A549 (cell line): ENCODE measurements at regions not wholly inside any gene's neighbourhood (a gene's known extent, or its start where the extent isn't known, plus 50 kb on each side); places are given as distances from the start of the nearest gene placed in this dataset.
A peak's percentile ranks its signal among the peaks of the same experiment; 100 is the strongest.

ENCODE experiments used
- ATAC-seq, 2 experiments: fragments of 200-7000 bp in 1 of 2; fragments of >200 bp in 1 of 2; cut with Nextera tagmentation in 1 of 2; cut with Tn5 transposase in 1 of 2; 3 replicates each; pipeline versions ENCODE4 v1.8.0 to v1.9.1; 2018 to 2020; ENCODE audit warnings: mild to moderate bottlenecking in 1 of 2, moderate library complexity in 1 of 2
- CTCF ChIA-PET: fragments of 300-600 bp; sonication (Branson Sonifier 250); formaldehyde crosslinking; extraction: SDS; loops from one replicate; lab custom pipeline; 2021; ENCODE audit warnings: antibody characterized with exemption, inconsistent platforms; lab: Yijun Ruan, JAX
- POLR2A ChIA-PET: fragments of 350-600 bp; formaldehyde crosslinking; extraction: SDS; loops from one replicate; lab custom pipeline; 2021; ENCODE audit warnings: antibody characterized with exemption, inconsistent platforms; lab: Yijun Ruan, JAX
- DNase-seq, 2 experiments: peaks; one replicate each; pipeline versions ENCODE4 v3.0.0 to v3.0.0-alpha.2; 2011 to 2016; ENCODE audit warnings: low read depth in 1 of 2, low spot score in 1 of 2
- FAIRE-seq: peaks from 2 replicates; lab custom pipeline; 2011; peaks lifted over from hg19 to GRCh38; lab: Jason Lieb, UNC
- H3K27ac ChIP-seq, 2 experiments: fragments of >200 bp; sonication (Bioruptor Twin); formaldehyde crosslinking; 3 replicates each; pipeline ENCODE4 v1.5.1; 2016 to 2017
- H3K4me1 ChIP-seq: fragments of >200 bp; sonication (Bioruptor Twin); formaldehyde crosslinking; 3 replicates; pipeline ENCODE4 v1.6.1; 2016
- H3K4me2 ChIP-seq: fragments of >200 bp; sonication (Bioruptor Twin); formaldehyde crosslinking; 3 replicates; pipeline ENCODE4 v1.6.1; 2016
- H3K4me3 ChIP-seq: fragments of >200 bp; sonication (Bioruptor Twin); formaldehyde crosslinking; 3 replicates; pipeline ENCODE4 v1.5.1; 2016
- H3K9me3 ChIP-seq: fragments of >200 bp; sonication (Bioruptor Twin); formaldehyde crosslinking; 3 replicates; pipeline ENCODE4 v1.6.1; 2016
- BHLHE40 ChIP-seq: IDR thresholded peaks from 2 replicates; pipeline ENCODE4 v1.6.1; 2012; ENCODE audit warnings: low read depth, low read length, inconsistent platforms
- CBX2 ChIP-seq: fragments of 200-600 bp; sonication (generic); IDR thresholded peaks from 2 replicates; pipeline ENCODE4 v1.6.1; 2016; ENCODE audit warnings: low read depth, mild to moderate bottlenecking, borderline replicate concordance
- CEBPB ChIP-seq, 2 experiments: fragments of >200 bp in 1 of 2; sonication (Bioruptor Twin) in 1 of 2; formaldehyde crosslinking in 1 of 2; IDR thresholded peaks; 2 replicates each; pipeline ENCODE4 v1.6.1; 2012 to 2016
- CHD2 ChIP-seq: fragments of 150-350 bp; IDR thresholded peaks from 2 replicates; pipeline ENCODE4 v1.6.1; 2014; ENCODE audit warnings: low read length; ENCODE audit not compliant: partially characterized antibody
- EHF ChIP-seq: fragments of 250-450 bp; sonication (Bioruptor Pico); IDR thresholded peaks from 2 replicates; pipeline ENCODE4 v1.5.0; 2020; ENCODE audit warnings: mild to moderate bottlenecking
- EHMT2 ChIP-seq: fragments of 200-600 bp; sonication (generic); IDR thresholded peaks from 2 replicates; pipeline ENCODE4 v1.6.1; 2016; ENCODE audit warnings: antibody characterized with exemption, low read depth, mild to moderate bottlenecking, moderate library complexity
- EP300 ChIP-seq, 2 experiments: fragments of >200 bp; sonication (Bioruptor Twin); formaldehyde crosslinking; IDR thresholded peaks; 2 replicates in 1 of 2; 3 replicates in 1 of 2; pipeline ENCODE4 v1.6.1; 2016 to 2017
- FOSB ChIP-seq: fragments of 250-450 bp; sonication (Bioruptor Pico); IDR thresholded peaks from 2 replicates; pipeline ENCODE4 v1.5.0; 2020; ENCODE audit warnings: mild to moderate bottlenecking, moderate library complexity
- FOSL2 ChIP-seq, 2 experiments: fragments of 450-650 bp in 1 of 2; fragments of >200 bp in 1 of 2; sonication (Bioruptor Twin) in 1 of 2; formaldehyde crosslinking; IDR thresholded peaks; 2 replicates each; pipeline versions ENCODE4 v1.5.0 to v1.6.1; 2016 to 2020; ENCODE audit warnings: mild to moderate bottlenecking in 1 of 2, moderate library complexity in 1 of 2
- FOXS1 ChIP-seq: fragments of 250-450 bp; sonication (Bioruptor Pico); IDR thresholded peaks from 2 replicates; pipeline ENCODE4 v1.5.0; 2020; ENCODE audit warnings: mild to moderate bottlenecking, moderate library complexity
- GATA3 ChIP-seq: IDR thresholded peaks from 2 replicates; pipeline ENCODE4 v1.6.1; 2012; ENCODE audit warnings: borderline replicate concordance
- HDAC2 ChIP-seq: fragments of 200-600 bp; sonication (generic); IDR thresholded peaks from 2 replicates; pipeline ENCODE4 v1.6.1; 2016
- HOXA7 ChIP-seq: fragments of 250-450 bp; sonication (Bioruptor Pico); IDR thresholded peaks from 2 replicates; pipeline ENCODE4 v1.5.0; 2020; ENCODE audit warnings: mild to moderate bottlenecking, moderate library complexity
- JUN ChIP-seq, 2 experiments: fragments of >200 bp; sonication (Bioruptor Twin); formaldehyde crosslinking; IDR thresholded peaks; 2 replicates in 1 of 2; 3 replicates in 1 of 2; pipeline ENCODE4 v1.6.1; 2016 to 2017
- JUNB ChIP-seq: fragments of >200 bp; sonication (Bioruptor Twin); formaldehyde crosslinking; IDR thresholded peaks from 2 replicates; pipeline ENCODE4 v1.6.1; 2016
- KDM1A ChIP-seq: fragments of 200-600 bp; sonication (generic); IDR thresholded peaks from 2 replicates; pipeline ENCODE4 v1.6.1; 2016; ENCODE audit warnings: low read depth, mild to moderate bottlenecking
- MAFK ChIP-seq: fragments of 450-650 bp; IDR thresholded peaks from 2 replicates; pipeline ENCODE4 v1.6.1; 2014; ENCODE audit not compliant: partially characterized antibody
- MAZ ChIP-seq: fragments of 150-350 bp; IDR thresholded peaks from 2 replicates; pipeline ENCODE4 v1.6.1; 2014; ENCODE audit warnings: antibody characterized with exemption, low read depth, low read length, borderline replicate concordance
- NFE2L2 ChIP-seq: fragments of 150-350 bp; conservative IDR thresholded peaks from 2 replicates; pipeline ENCODE4 v1.6.1; 2014; ENCODE audit warnings: low read length
- NPAS2 ChIP-seq: fragments of 250-450 bp; sonication (Bioruptor Pico); IDR thresholded peaks from 2 replicates; pipeline ENCODE4 v1.8.0; 2022; ENCODE audit warnings: mild to moderate bottlenecking, moderate library complexity, borderline replicate concordance
- NR3C1 ChIP-seq: fragments of >200 bp; sonication (Bioruptor Twin); formaldehyde crosslinking; IDR thresholded peaks from 3 replicates; pipeline ENCODE4 v1.6.1; 2017
- PHF8 ChIP-seq: fragments of 200-600 bp; sonication (generic); IDR thresholded peaks from 2 replicates; pipeline ENCODE4 v1.6.1; 2016; ENCODE audit warnings: low read depth, mild to moderate bottlenecking, antibody characterized with exemption, moderate library complexity, borderline replicate concordance
- POLR2A ChIP-seq: IDR thresholded peaks from 2 replicates; pipeline ENCODE4 v1.6.1; 2012; ENCODE audit warnings: mild to moderate bottlenecking, low read length
- POLR2AphosphoS2 ChIP-seq: conservative IDR thresholded peaks from 2 replicates; pipeline ENCODE4 v1.6.1; 2012; ENCODE audit warnings: low read length, improper control_type of control experiment, inconsistent platforms
- RAD21 ChIP-seq, 2 experiments: fragments of >200 bp in 1 of 2; sonication (Bioruptor Twin) in 1 of 2; formaldehyde crosslinking in 1 of 2; IDR thresholded peaks in 1 of 2; conservative IDR thresholded peaks in 1 of 2; 2 replicates in 1 of 2; 3 replicates in 1 of 2; pipeline ENCODE4 v1.6.1; 2012 to 2018; ENCODE audit warnings: inconsistent platforms in 1 of 2
- RARB ChIP-seq: fragments of 250-450 bp; sonication (Bioruptor Pico); IDR thresholded peaks from 2 replicates; pipeline ENCODE4 v1.8.0; 2021; ENCODE audit warnings: mild to moderate bottlenecking, moderate library complexity
- RCOR1 ChIP-seq: fragments of 150-350 bp; IDR thresholded peaks from 2 replicates; pipeline ENCODE4 v1.6.1; 2014; ENCODE audit warnings: antibody characterized with exemption, low read length, low read depth
- SMC3 ChIP-seq: fragments of >200 bp; sonication (Bioruptor Twin); formaldehyde crosslinking; IDR thresholded peaks from 3 replicates; pipeline ENCODE4 v1.6.1; 2018; ENCODE audit warnings: inconsistent platforms
- SREBF2 ChIP-seq: fragments of 450-650 bp; IDR thresholded peaks from 2 replicates; pipeline ENCODE4 v1.6.1; 2014; ENCODE audit warnings: mild to moderate bottlenecking, moderate library complexity
- TP53 ChIP-seq: fragments of 250-450 bp; sonication (Bioruptor Pico); IDR thresholded peaks from 2 replicates; pipeline ENCODE4 v1.5.0; 2021; ENCODE audit warnings: mild to moderate bottlenecking, moderate library complexity
- ZSCAN20 ChIP-seq: fragments of 250-450 bp; sonication (Bioruptor Pico); IDR thresholded peaks from 2 replicates; pipeline ENCODE4 v1.8.0; 2022; ENCODE audit warnings: mild to moderate bottlenecking, moderate library complexity
- WGBS: methylation state at CpG from one replicate; pipeline ENCODE4 v1.1.6; 2017; ENCODE audit errors: missing lambda C conversion rate; 5-methylcytosine and 5-hydroxymethylcytosine counted together
- TF ChIP-seq, protein P1 (sequence below): IDR thresholded peaks from 2 replicates; pipeline ENCODE4 v1.6.1; 2012; ENCODE audit warnings: low read depth, borderline replicate concordance
- TF ChIP-seq, protein P2 (sequence below): fragments of 450-650 bp; IDR thresholded peaks from 2 replicates; pipeline ENCODE4 v1.6.1; 2014; ENCODE audit warnings: antibody characterized with exemption

DNA sequence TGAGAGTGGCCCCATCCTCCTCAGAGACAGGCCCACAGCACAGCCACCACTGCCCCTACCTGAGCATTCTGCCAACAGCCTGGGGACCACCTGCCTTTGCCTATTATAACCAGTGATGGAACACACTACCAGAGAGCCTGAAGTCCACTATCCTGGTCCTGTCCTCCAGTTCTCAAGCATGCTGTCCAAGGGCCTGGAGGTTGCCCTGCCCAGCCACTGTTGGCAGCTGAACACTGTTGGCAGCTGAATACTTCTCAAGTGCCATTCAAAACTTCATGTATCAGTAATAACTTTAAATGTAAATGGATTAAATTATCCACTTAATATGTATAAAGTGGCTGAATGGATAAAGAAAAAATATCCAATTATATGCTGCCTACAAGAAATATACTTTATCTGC is 194.3 kb upstream of the JADE1 start (continued):
- TF ChIP-seq JUN (IDR thresholded peaks at IDR 0.05) (no peak), EHF (no peak), FOXS1 (CRISPR knock-in tag) (no peak), TP53 (CRISPR knock-in tag) (no peak), HOXA7 (CRISPR knock-in tag) (no peak), EHMT2 (no peak)
- TF ChIP-seq, all 56 proteins: peak for 0

DNA sequence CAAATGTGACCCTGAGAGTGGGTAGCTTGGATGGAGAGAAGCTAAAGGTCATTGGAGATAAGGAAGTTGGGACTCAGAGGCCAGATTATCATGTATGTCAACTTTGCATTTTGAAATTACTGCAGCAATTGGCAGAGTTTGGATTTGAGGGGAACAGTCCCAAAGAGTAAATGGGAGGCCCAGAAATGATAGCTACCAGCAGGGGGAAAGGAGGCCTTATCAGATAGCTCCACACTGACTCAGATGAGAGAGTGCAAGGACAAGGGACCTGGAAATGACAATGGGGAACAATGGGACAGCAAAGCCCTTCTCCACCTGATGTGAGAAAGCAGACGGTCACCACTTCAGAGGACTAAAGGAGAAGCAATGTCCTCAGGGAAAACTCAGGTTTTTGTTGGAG is 201.5 kb upstream of the JADE1 start:
- POLR2A ChIA-PET = no interaction called here
- Histone ChIP-seq H3K4me3 (no peak overlapping the region), H3K27ac (peak overlapping the region; percentile 17 to 47; a peak in 3 of 6 replicates), H3K9me3 (no peaks in the 10 kb centered on the region), H3K4me2 (no peak overlapping the region), H3K4me1 (peaks cover 36% of the 10 kb centered on the region)
- CTCF ChIA-PET = interaction anchor here (1.1 kb wide), 1 partner anchor 27 kb away, joined by 3 read pairs; no protein-coding TSS in a partner anchor
- no peak for TF ChIP-seq PHF8
- no peak for TF ChIP-seq POLR2A
- no peak for TF ChIP-seq HDAC2
- TF ChIP-seq RARB = no peak
- TF ChIP-seq, protein P1, sequence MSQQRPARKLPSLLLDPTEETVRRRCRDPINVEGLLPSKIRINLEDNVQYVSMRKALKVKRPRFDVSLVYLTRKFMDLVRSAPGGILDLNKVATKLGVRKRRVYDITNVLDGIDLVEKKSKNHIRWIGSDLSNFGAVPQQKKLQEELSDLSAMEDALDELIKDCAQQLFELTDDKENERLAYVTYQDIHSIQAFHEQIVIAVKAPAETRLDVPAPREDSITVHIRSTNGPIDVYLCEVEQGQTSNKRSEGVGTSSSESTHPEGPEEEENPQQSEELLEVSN = no peak
- no peak for TF ChIP-seq RCOR1
- TF ChIP-seq, protein P2, sequence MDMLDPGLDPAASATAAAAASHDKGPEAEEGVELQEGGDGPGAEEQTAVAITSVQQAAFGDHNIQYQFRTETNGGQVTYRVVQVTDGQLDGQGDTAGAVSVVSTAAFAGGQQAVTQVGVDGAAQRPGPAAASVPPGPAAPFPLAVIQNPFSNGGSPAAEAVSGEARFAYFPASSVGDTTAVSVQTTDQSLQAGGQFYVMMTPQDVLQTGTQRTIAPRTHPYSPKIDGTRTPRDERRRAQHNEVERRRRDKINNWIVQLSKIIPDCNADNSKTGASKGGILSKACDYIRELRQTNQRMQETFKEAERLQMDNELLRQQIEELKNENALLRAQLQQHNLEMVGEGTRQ = no peak
- no peak for TF ChIP-seq NR3C1
- TF ChIP-seq SREBF2 = no peak
- TF ChIP-seq CHD2 = no peak
- no peak for TF ChIP-seq GATA3
- no peak for TF ChIP-seq ZSCAN20 (CRISPR knock-in tag)
- WGBS = 95% methylated on average over 1 of the region's 1 CpG
- no peak for FAIRE-seq
- ATAC-seq = no peak
- no peak for DNase-seq

DNA sequence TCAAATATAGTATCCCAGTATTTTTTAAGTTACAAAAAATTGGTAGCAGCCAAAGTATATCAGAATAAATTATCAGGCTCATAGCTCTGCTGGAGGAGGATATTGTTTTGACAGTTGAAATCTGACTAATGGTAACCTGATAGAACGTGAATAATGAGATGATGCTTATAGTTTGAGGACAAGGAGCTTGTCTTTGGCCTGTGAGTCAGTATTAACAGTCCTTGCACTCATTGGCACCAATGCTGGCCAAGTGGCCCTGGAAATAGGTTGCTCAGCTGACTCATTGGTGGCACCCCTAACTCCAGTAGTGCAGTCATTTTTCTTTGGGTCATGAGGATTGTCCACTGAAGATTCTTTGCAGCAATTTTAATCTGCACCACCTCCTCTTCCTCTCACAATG is 203.3 kb upstream of the JADE1 start:
- peak overlapping the region; percentile 10 for H3K4me2 ChIP-seq
- H3K4me3 ChIP-seq = no peak overlapping the region
- no peaks in the 10 kb centered on the region for H3K9me3 ChIP-seq
- H3K27ac ChIP-seq = peak overlapping the region; percentile 44 to 76; a peak in 4 of 6 replicates
- FAIRE-seq (no peak), ATAC-seq (peak; percentile 24 to 36; a peak in 1 of 6 replicates), DNase-seq (peak in 1 of 2 experiments; percentile 51)
- peaks cover 50% of the 10 kb centered on the region for H3K4me1 ChIP-seq
- POLR2A ChIA-PET = no interaction called here
- TF ChIP-seq POLR2AphosphoS2 (no peak), FOSB (CRISPR knock-in tag) (no peak), MAZ (no peak), HOXA7 (CRISPR knock-in tag) (no peak), FOSL2 (IDR thresholded peaks at IDR 0.05) (no peak), FOSL2 (CRISPR knock-in tag; IDR thresholded peaks at IDR 0.05) (peak; percentile 40)
- TF ChIP-seq, all 56 proteins: peak for 1
- WGBS = 0% methylated on average over 1 of the region's 1 CpG
- CTCF ChIA-PET = interaction anchor here (1.4 to 2.0 kb wide), 2 partner anchors 31 to 152 kb away, joined by 3 to 4 read pairs; no protein-coding TSS in a partner anchor

DNA sequence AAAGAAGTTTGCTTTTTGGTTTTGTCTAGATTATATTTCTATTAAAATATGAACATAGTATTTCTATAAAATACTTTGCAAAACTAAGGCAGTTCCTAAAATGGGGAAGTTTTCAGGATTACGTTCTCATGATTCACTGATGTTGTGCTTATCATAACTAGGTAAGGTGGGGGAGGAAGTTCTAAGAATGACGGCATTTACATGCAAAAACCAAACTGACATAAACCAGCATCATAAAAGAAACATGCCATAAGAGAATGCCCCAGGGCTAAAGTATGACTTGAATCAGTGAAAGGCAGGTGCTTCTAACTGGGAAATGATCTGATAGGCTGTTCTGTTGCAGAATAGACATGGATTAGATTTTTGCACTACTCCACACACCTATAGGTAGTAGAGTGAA is 204.7 kb upstream of the JADE1 start:
- POLR2A ChIA-PET = no interaction called here
- no peaks in the 10 kb centered on the region for H3K9me3 ChIP-seq
- CTCF ChIA-PET = interaction anchor here (0.5 kb wide), 1 partner anchor 493 kb away, joined by 3 read pairs; no protein-coding TSS in a partner anchor
- H3K4me3 ChIP-seq = no peak overlapping the region
- TF ChIP-seq MAFK (no peak), NR3C1 (no peak), SMC3 (no peak), CHD2 (no peak), HDAC2 (no peak), CBX2 (no peak), RAD21 (conservative IDR thresholded peaks at IDR 0.05 in 1 of 2, IDR thresholded peaks at IDR 0.05 in 1 of 2) (no peak), ZSCAN20 (CRISPR knock-in tag) (no peak), JUNB (no peak), HOXA7 (CRISPR knock-in tag) (no peak), EP300 (IDR thresholded peaks at IDR 0.05) (no peak), NPAS2 (no peak), CEBPB (IDR thresholded peaks at IDR 0.05) (no peak), POLR2AphosphoS2 (no peak), EHMT2 (no peak), BHLHE40 (no peak), EHF (no peak), KDM1A (no peak), NFE2L2 (no peak), FOSL2 (IDR thresholded peaks at IDR 0.05) (no peak), FOSL2 (CRISPR knock-in tag; IDR thresholded peaks at IDR 0.05) (no peak)
- TF ChIP-seq, all 56 proteins: peak for 0
- H3K27ac ChIP-seq = peak overlapping the region; percentile 85 to 98
- 57% methylated on average over 2 of the region's 2 CpGs for WGBS
- DNase-seq = no peak
- no peak for ATAC-seq
- peak overlapping the region; percentile 12; the same call in 2 of the 3 replicates for H3K4me2 ChIP-seq
- FAIRE-seq = no peak
- H3K4me1 ChIP-seq = peaks cover 64% of the 10 kb centered on the region
